GM12875 (cell line): ENCODE measurements at regions not wholly inside any gene's neighbourhood (a gene's known extent, or its start where the extent isn't known, plus 50 kb on each side); places are given as distances from the start of the nearest gene placed in this dataset.

ENCODE experiments used
- H3K4me3 ChIP-seq: one replicate; pipeline ENCODE4 v1.5.1; 2011; ENCODE audit warnings: low read depth, low read length, control low read depth
- TF ChIP-seq, protein P1 (sequence below): IDR thresholded peaks from 2 replicates; pipeline ENCODE4 v1.5.1; 2011; ENCODE audit warnings: low read depth, mild to moderate bottlenecking, control low read depth, inconsistent platforms, low read length, moderate library complexity, borderline replicate concordance; ENCODE audit not compliant: insufficient read depth

DNA sequence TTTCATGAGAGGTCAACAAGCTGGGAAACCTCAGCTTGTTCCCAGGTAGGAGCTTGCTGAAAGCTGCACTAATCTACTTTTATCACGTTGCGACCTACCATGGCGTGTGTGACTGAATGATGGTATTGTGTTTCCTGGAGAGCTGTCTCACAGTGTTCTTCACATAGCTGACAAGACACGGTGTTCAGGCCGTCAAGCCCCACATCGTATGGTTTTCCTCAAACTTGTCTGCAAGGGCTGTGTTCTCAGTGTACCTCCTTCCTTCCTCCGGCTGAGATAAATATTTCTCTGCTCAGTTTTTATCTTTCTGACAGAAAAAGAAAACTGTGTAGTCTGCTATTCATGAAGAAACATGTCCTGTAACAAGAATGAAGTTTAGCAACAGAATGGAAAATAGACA lies 244.8 kb downstream of the DCDC2C start:
- H3K4me3 ChIP-seq: no peak overlapping the region
- TF ChIP-seq, protein P1, sequence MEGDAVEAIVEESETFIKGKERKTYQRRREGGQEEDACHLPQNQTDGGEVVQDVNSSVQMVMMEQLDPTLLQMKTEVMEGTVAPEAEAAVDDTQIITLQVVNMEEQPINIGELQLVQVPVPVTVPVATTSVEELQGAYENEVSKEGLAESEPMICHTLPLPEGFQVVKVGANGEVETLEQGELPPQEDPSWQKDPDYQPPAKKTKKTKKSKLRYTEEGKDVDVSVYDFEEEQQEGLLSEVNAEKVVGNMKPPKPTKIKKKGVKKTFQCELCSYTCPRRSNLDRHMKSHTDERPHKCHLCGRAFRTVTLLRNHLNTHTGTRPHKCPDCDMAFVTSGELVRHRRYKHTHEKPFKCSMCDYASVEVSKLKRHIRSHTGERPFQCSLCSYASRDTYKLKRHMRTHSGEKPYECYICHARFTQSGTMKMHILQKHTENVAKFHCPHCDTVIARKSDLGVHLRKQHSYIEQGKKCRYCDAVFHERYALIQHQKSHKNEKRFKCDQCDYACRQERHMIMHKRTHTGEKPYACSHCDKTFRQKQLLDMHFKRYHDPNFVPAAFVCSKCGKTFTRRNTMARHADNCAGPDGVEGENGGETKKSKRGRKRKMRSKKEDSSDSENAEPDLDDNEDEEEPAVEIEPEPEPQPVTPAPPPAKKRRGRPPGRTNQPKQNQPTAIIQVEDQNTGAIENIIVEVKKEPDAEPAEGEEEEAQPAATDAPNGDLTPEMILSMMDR: no peak

DNA sequence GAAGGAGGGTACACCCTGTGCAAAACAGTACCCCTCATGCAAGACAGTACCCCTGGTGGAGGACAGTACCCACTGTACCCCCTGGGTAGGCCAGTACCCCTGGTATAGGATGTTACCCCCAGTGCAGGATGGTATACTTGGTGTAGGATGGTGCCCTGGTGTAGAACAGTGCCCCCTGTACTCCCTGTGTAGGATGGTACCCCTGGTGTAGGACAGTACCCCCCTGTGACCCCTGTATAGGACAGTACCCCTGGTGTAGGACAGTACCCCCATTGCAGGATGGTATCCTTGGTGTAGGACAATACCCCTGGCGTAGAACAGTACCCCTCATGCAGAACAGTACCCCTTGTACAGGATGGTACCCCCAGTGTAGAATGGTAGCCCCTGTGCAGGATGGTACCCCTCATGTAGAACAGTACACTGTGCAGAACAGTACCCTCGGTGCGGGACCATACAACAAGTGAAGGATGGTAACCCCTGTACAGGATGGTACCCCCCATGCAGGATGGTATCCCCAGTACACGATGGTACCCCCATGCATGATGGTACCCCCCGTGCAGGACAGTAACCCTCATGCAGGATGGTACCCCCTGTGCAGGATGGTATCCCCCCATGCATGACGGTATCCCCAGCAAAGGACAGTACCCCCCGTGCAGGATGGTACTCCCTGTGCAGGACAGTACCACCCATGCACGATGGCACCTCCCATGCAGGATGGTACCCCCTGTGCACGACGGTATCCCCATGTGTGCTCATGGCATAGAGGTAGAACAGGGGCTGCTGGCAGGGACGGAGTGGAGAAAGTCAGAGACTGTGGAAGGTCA lies 248.0 kb downstream of the DCDC2C start:
- TF ChIP-seq, protein P1: no peak

DNA sequence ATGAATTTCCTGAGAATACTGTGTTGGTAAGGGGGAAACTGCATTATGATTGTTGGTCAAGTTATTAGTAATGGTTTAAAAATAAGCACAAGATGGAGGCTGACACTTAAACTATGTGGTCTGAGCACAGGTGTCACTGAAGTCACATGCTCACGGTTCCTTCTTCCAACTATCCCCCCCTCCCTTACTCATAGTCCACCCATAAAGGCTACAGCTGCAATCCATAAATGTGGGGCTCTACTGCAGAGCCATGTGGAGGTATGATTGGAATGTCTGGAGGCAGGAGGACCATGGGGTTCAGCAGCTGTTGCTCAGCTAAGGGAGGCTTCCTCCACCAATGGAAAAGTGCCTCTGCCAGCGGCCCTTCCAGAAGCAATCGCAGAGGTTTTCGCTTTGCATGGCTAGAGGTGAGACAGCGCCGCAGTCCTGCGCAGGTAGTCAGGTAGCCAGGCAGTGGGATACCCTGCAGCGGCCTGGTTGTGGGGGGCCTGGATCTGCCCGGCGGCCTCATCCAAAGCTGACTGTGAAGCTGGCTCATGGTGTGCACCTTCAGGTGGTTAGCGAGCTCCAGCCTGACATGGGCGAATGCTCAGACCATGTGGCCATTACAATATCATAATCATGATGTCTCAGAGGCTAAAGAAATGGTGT lies 249.6 kb downstream of the DCDC2C start:
- TF ChIP-seq, protein P1: no peak
- H3K4me3 ChIP-seq: no peak overlapping the region

More for the DNA sequence above, 248.0 kb downstream of the DCDC2C start:
- no peak overlapping the region for H3K4me3 ChIP-seq

DNA sequence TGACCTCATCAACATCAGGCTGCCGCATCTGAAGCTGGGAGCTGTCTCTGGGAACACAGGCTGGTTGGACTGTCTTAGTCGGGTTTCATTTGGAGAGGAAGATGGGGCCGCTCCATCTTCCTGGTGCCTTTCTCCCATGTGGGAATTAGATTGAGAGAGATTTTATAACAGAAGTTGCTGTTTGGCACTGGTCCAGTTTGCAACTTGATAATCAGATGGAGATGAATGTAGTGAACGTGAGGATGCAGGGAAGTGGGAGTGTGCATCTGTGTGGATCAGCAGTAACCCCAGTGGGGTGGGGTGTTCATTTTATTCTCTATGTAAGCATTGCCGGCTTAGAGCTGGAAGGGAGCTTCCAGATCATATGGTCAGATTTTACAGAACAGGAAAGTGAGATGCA lies 250.9 kb downstream of the DCDC2C start:
- H3K4me3 ChIP-seq: no peak overlapping the region
- TF ChIP-seq, protein P1: no peak

DNA sequence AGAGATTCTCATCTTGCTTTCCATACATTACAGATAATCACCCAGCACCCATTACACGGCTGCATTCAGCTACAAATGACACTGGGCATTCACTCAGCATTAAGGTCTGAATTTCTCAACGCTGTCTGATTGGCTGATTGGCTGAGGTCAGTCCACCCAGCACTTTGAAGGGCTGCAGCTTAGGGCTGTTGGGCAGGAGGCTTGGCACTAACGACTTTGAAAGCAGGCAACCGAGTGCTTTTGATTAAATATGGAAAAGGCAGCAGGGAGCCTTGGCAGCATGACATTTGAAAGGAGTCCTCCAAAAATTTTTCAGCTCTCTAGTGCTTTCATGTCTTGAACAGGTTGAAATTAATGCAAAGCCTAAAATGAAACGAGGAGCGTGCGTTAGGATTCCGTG lies 253.0 kb downstream of the DCDC2C start:
- TF ChIP-seq, protein P1: no peak

DNA sequence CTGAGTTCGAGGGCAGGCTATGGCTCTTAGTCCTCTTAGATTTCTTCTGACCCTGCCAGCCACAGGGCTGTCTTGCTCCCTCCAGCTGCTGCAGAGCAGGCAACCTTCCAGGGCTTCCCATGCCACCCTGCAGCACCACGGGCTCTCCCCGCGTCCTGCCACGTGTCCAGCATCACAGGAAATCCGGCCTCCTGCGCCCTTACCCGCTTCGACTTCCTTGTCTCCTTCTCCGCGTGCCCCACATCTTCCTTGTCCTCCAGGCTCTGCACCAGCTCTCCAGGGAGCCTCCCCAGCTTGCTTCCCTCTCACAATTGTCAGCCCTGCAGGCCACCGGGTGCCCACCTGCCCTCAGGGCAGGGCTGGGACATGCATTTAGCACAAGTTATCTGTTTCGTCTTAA lies 253.5 kb downstream of the DCDC2C start:
- TF ChIP-seq, protein P1: no peak

More for the DNA sequence above, 253.0 kb downstream of the DCDC2C start:
- no peak overlapping the region for H3K4me3 ChIP-seq

DNA sequence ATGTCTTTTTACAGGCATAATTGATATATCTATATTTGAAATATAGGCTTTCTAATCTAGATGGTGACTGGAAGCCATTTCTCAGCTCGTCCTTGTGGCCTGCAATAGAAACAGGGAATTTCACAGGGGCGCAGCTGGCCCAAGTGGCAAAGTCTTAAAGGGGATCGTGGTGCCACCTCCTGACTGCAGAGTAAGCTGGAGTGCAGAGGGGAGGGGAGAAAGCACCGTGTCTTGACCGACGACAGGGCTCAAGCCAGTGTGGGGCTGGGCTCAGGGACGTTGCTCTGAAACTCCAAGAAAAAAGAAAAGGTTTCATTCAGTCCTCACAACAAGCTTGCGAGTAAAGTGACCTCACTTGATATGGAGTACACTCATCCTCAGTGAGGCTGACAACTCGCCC lies 255.1 kb downstream of the DCDC2C start:
- no peak overlapping the region for H3K4me3 ChIP-seq
- TF ChIP-seq, protein P1: no peak

More for the DNA sequence above, 253.5 kb downstream of the DCDC2C start:
- H3K4me3 ChIP-seq: no peak overlapping the region
